Superior temporal gyrus (tissue), 1 donor: ENCODE measurements at regions not wholly inside any gene's neighbourhood (a gene's known extent, or its start where the extent isn't known, plus 50 kb on each side); places are given as distances from the start of the nearest gene placed in this dataset.
"Not testable (repeated sequence)": the region's sequence is repeated elsewhere in the genome, so short reads cannot be mapped to it uniquely, and the experiment has no call there.

Source experiments
- DNase-seq: peaks from one replicate; pipeline ENCODE4 v3.0.0-alpha.2; 2016; ENCODE audit errors: extremely low spot score

- no peak for DNase-seq
Observed at GRCh38 chr1:102661481-102661880, 446.8 kb downstream of the COL11A1 start.

- DNase-seq: not testable (repeated sequence)
Observed at GRCh38 chr1:102659876-102660483, 448.3 kb downstream of the COL11A1 start.

- DNase-seq: no peak
Observed at GRCh38 chr1:102655034-102655433, 453.3 kb downstream of the COL11A1 start.

- DNase-seq: no peak
Observed at GRCh38 chr1:102640872-102641271, 467.4 kb downstream of the COL11A1 start.

GRCh38 chr1:102640312-102640711 lies 468.0 kb downstream of the COL11A1 start:
- DNase-seq: no peak

- no peak for DNase-seq
Observed at GRCh38 chr1:102631691-102632090, 476.6 kb downstream of the COL11A1 start.

- no peak for DNase-seq
Observed at GRCh38 chr1:102630041-102630440, 478.3 kb downstream of the COL11A1 start.

- peak; percentile 56 for DNase-seq
Observed at GRCh38 chr1:102628109-102628613, 480.2 kb downstream of the COL11A1 start.

- no peak for DNase-seq
Observed at GRCh38 chr1:102627145-102627544, 481.2 kb downstream of the COL11A1 start.

GRCh38 chr1:102615896-102616295 lies 492.4 kb downstream of the COL11A1 start:
- no peak for DNase-seq

- no peak for DNase-seq
Observed at GRCh38 chr1:102595106-102595505, 513.2 kb downstream of the COL11A1 start.

- no peak for DNase-seq
Observed at GRCh38 chr1:102593276-102593675, 515.0 kb downstream of the COL11A1 start.

GRCh38 chr1:102588536-102588935 lies 519.8 kb downstream of the COL11A1 start:
- no peak for DNase-seq

- no peak for DNase-seq
Observed at GRCh38 chr1:102586022-102586421, 522.3 kb downstream of the COL11A1 start.

- no peak for DNase-seq
Observed at GRCh38 chr1:102580806-102581205, 527.5 kb downstream of the COL11A1 start.

GRCh38 chr1:102578804-102579203 lies 529.5 kb downstream of the COL11A1 start:
- no peak for DNase-seq

- no peak for DNase-seq
Observed at GRCh38 chr1:102572637-102573036, 535.7 kb downstream of the COL11A1 start.

GRCh38 chr1:102566182-102566581 lies 542.1 kb downstream of the COL11A1 start:
- no peak for DNase-seq

GRCh38 chr1:102562380-102562779 lies 545.9 kb downstream of the COL11A1 start:
- no peak for DNase-seq

GRCh38 chr1:102550729-102551384 lies 554.1 kb upstream of the OLFM3 start:
- DNase-seq: no peak

GRCh38 chr1:102546251-102546650 lies 549.5 kb upstream of the OLFM3 start:
- no peak for DNase-seq

GRCh38 chr1:102535829-102536505 lies 539.2 kb upstream of the OLFM3 start:
- no peak for DNase-seq

- DNase-seq: no peak
Observed at GRCh38 chr1:102531036-102531435, 534.3 kb upstream of the OLFM3 start.
